ENCODE measurements at regions not wholly inside any gene's neighbourhood (a gene's known extent, or its start where the extent isn't known, plus 50 kb on each side); places are given as distances from the start of the nearest gene placed in this dataset.

DNA sequence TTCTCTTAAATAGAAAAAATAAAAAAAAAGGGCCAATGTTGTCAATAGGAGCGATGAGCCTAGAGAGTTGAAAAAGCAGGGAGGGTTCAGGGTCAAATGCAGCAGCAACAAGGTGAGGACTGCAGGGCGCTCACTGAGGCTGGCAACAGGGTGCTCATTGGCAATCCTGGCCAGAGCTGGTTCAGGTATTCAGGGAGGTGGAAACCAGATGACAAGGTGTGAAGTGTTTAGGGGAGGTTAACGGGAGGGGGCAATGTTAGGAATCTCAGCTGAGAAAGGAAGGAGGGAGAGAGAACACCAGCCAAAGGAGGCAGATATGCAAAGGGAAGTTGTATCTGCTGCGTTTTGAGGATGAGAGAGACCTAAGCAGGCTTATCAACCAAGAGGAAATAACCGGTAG lies 129.8 kb upstream of the DAB1 start:
- TF ChIP-seq EZH2 (IDR thresholded peaks at IDR 0.05; ENCODE audit: insufficient read depth, poor library complexity, severe bottlenecking) (no peak), EZH2phosphoT487 (IDR thresholded peaks at IDR 0.05; ENCODE audit: insufficient read depth, low read depth) (no peak)
